Esophagus muscularis mucosa (tissue), 4 donors: ENCODE measurements at regions not wholly inside any gene's neighbourhood (a gene's known extent, or its start where the extent isn't known, plus 50 kb on each side); places are given as distances from the start of the nearest gene placed in this dataset.

Source experiments
- DNase-seq: peaks from one replicate; pipeline ENCODE4 v3.0.0-alpha.2; 2017; ENCODE audit errors: extremely low spot score
- H3K27ac ChIP-seq, 4 donors: fragments of 200-600 bp; sonication (generic); replicated peaks in 1 of 4; 1 replicate in 3 of 4; 2 replicates in 1 of 4; pipeline ENCODE4 v1.5.1; 2016 to 2019; ENCODE audit warnings: mild to moderate bottlenecking in 1 of 4
- H3K27me3 ChIP-seq, 4 donors: fragments of 200-600 bp; sonication (generic); one replicate each; pipeline versions ENCODE4 v1.5.1 to v1.6.0; 2016 to 2019
- H3K36me3 ChIP-seq, 4 donors: fragments of 200-600 bp; sonication (generic); one replicate each; pipeline ENCODE4 v1.5.1; 2016 to 2019
- H3K4me1 ChIP-seq, 4 donors: fragments of 200-600 bp; sonication (generic); one replicate each; pipeline ENCODE4 v1.5.1; 2016 to 2019
- H3K4me3 ChIP-seq, 4 donors: fragments of 200-600 bp; sonication (generic); 1 replicate in 2 of 4; 2 replicates in 2 of 4; pipeline ENCODE4 v1.5.1; 2016 to 2019; ENCODE audit warnings: mild to moderate bottlenecking in 4 of 4, moderate library complexity in 1 of 4
- H3K9me3 ChIP-seq, 4 donors: fragments of 200-600 bp; sonication (generic); 1 replicate in 3 of 4; 2 replicates in 1 of 4; pipeline ENCODE4 v1.5.1; 2016 to 2019
- EP300 ChIP-seq: sonication (generic); formaldehyde crosslinking; IDR thresholded peaks from one replicate; pipeline ENCODE4 v1.6.1; 2017; ENCODE audit warnings: antibody characterized with exemption
- POLR2A ChIP-seq: fragments of 450-650 bp; IDR thresholded peaks from one replicate; pipeline ENCODE4 v1.6.1; 2017; ENCODE audit warnings: antibody characterized with exemption, moderate library complexity, mild to moderate bottlenecking, low read depth
- POLR2AphosphoS5 ChIP-seq, 2 donors: sonication (generic); formaldehyde crosslinking; IDR thresholded peaks; one replicate each; pipeline ENCODE4 v1.6.1; 2017; ENCODE audit warnings: antibody characterized with exemption in 2 of 2
- WGBS: methylation state at CpG from one replicate; pipeline ENCODE4 v1.1.5; 2018; 5-methylcytosine and 5-hydroxymethylcytosine counted together
- intact Hi-C: fragments of 100-400 bp; cut with DNase I; formaldehyde crosslinking; loops from one replicate; pipeline ENCODE4 v1.15.1; 2023
- TF ChIP-seq, protein P1 (sequence below), 3 experiments: fragments of 200-600 bp in 2 of 3; fragments of 450-650 bp in 1 of 3; sonication (generic) in 2 of 3; IDR thresholded peaks; one replicate each; pipeline ENCODE4 v1.5.1; 2017 to 2019; ENCODE audit warnings: antibody characterized with exemption in 3 of 3, mild to moderate bottlenecking in 2 of 3, moderate library complexity in 1 of 3

DNA sequence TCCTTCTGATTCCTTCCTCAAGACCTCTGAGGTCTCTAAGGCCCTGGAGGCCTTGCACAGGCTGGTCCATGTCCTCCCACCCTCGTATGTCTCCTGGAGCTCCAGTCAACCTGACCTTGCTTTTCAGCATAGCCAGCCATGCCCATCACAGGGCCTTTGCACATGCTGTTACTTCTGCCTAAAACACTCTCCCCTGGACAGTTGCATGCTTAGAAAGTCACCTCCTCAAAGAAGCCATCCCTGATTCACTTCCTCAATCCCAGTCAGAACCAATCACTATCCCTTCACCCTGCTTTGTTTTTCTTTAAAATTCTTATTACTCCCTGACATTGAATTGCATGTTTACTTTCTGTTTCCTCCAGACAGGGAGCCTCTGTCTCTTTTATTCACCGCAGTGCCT lies 322.1 kb upstream of the CCL2 start:
- Histone ChIP-seq H3K36me3 (no peaks in the 10 kb centered on the region), H3K4me1 (no peaks in the 10 kb centered on the region), H3K4me3 (no peak overlapping the region), H3K27ac (no peak overlapping the region), H3K9me3 (no peaks in the 10 kb centered on the region), H3K27me3 (peaks cover 0 to 14% (median 0%) of the 10 kb centered on the region in 4 donors)
- no peak for DNase-seq
- intact Hi-C loops = no loop called here
- WGBS = 52% methylated on average over 2 of the region's 2 CpGs
- TF ChIP-seq POLR2AphosphoS5 (IDR thresholded peaks at IDR 0.05) = no peak
- no peak for TF ChIP-seq POLR2A
- no peak for TF ChIP-seq EP300
- TF ChIP-seq, protein P1, sequence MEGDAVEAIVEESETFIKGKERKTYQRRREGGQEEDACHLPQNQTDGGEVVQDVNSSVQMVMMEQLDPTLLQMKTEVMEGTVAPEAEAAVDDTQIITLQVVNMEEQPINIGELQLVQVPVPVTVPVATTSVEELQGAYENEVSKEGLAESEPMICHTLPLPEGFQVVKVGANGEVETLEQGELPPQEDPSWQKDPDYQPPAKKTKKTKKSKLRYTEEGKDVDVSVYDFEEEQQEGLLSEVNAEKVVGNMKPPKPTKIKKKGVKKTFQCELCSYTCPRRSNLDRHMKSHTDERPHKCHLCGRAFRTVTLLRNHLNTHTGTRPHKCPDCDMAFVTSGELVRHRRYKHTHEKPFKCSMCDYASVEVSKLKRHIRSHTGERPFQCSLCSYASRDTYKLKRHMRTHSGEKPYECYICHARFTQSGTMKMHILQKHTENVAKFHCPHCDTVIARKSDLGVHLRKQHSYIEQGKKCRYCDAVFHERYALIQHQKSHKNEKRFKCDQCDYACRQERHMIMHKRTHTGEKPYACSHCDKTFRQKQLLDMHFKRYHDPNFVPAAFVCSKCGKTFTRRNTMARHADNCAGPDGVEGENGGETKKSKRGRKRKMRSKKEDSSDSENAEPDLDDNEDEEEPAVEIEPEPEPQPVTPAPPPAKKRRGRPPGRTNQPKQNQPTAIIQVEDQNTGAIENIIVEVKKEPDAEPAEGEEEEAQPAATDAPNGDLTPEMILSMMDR (IDR thresholded peaks at IDR 0.05) = no peak

DNA sequence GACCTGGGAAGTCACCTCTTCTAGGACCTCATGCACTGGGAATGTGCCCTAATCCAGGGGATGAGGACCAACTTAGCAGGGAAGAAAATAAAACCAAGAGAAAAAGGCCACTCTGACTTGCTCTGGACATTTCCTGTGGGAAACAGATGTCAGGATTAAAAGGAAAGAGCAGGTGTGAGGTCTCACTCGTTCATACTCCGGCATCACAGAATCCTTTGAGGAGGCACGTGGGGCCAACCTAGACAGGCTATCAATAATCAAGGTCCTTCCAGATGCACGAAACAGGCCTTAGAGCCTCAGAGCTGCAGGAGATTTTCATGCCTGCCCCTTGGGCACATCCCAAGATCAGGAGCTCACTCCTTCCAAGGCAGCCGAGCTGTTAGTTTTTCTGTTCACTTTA lies 321.5 kb upstream of the CCL2 start:
- no peaks in the 10 kb centered on the region for H3K36me3 ChIP-seq
- H3K4me3 ChIP-seq = no peak overlapping the region
- no peaks in the 10 kb centered on the region for H3K4me1 ChIP-seq
- H3K27ac ChIP-seq = no peak overlapping the region
- intact Hi-C loops = no loop called here
- TF ChIP-seq, protein P1 (IDR thresholded peaks at IDR 0.05) = no peak
- H3K9me3 ChIP-seq = no peaks in the 10 kb centered on the region
- 23% methylated on average over 5 of the region's 5 CpGs for WGBS
- peaks cover 0 to 9% (median 0%) of the 10 kb centered on the region in 4 donors for H3K27me3 ChIP-seq
- no peak for DNase-seq

DNA sequence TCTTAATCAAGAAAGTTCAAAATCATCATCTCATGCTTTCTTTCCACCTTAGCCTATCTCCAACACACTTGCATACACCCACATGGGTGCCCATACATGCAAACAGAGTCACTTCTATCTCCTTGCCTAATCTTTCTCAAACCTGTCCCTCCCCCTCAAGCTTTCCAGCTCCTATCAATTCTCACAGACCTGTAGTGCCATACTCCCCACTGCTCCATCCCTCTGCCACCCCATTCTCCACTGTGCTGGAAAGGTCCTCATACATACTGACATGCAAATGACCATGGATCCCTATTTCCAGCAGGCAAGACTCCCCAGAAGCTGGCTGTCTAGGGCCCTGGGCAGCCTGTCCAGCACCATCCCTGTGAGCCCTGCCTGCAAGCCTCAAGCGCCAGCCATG lies 320.4 kb upstream of the CCL2 start:
- Histone ChIP-seq H3K4me1 (no peaks in the 10 kb centered on the region), H3K36me3 (no peaks in the 10 kb centered on the region), H3K27me3 (peaks cover 0 to 4% (median 0%) of the 10 kb centered on the region in 4 donors), H3K27ac (no peak overlapping the region), H3K9me3 (no peaks in the 10 kb centered on the region), H3K4me3 (no peak overlapping the region)
- no peak for DNase-seq
- TF ChIP-seq POLR2A = no peak
- TF ChIP-seq EP300 = no peak
- TF ChIP-seq POLR2AphosphoS5 (IDR thresholded peaks at IDR 0.05) = no peak
- TF ChIP-seq, protein P1 (IDR thresholded peaks at IDR 0.05) = no peak
- intact Hi-C loops = no loop called here
- WGBS = 93% methylated on average over 1 of the region's 1 CpG

DNA sequence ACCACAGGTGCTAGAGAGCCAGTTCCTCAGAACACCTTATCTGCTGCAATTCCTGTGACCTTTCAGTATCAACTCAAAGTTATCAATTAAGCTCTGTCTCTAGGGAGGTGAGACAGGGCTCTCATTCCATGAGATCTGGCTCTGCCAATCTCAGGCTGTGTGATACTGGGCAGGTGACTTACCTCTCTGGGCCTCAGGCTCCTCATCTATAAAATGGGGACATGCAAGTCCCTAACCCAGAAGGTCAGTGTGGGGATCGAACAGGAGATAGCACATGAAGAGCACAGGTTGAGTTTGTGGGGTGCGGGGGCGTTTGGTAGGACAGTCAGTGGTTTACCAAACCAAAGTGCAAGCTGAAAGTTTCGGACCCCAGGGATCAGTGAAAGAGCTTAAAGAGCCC lies 319.3 kb upstream of the CCL2 start:
- no peaks in the 10 kb centered on the region for H3K27me3 ChIP-seq
- H3K27ac ChIP-seq = no peak overlapping the region
- 95% methylated on average over 4 of the region's 4 CpGs for WGBS
- no peaks in the 10 kb centered on the region for H3K4me1 ChIP-seq
- DNase-seq = no peak
- H3K9me3 ChIP-seq = no peaks in the 10 kb centered on the region
- no peak overlapping the region for H3K4me3 ChIP-seq
- intact Hi-C loops = no loop called here
- TF ChIP-seq POLR2A (no peak), POLR2AphosphoS5 (IDR thresholded peaks at IDR 0.05) (no peak), EP300 (no peak)
- TF ChIP-seq, protein P1 (IDR thresholded peaks at IDR 0.05) = no peak
- H3K36me3 ChIP-seq = no peaks in the 10 kb centered on the region

DNA sequence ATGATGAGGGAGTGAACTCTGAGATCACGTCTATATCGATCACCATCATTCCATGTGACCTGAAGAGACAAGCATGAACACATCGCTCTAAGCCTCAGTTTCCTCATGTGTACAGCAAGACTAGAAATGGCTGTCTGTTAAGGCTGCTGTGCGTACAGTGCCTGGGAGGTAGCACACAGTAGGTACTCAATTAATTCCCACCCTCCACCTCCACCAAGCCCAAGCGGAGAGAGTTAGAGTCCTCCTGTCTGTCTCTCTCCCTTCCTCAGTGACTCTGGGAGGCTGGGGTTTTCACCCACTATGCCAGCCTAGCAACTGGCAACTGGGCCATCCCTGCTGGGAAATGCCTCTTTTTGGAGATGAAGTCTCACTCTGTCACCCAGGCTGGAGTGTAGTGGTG lies 318.3 kb upstream of the CCL2 start:
- DNase-seq = no peak
- H3K4me1 ChIP-seq = peaks cover 0 to 2% (median 0%) of the 10 kb centered on the region in 4 donors
- no peaks in the 10 kb centered on the region for H3K9me3 ChIP-seq
- no peaks in the 10 kb centered on the region for H3K27me3 ChIP-seq
- TF ChIP-seq, protein P1 (IDR thresholded peaks at IDR 0.05) = no peak
- no peak for TF ChIP-seq EP300
- TF ChIP-seq POLR2AphosphoS5 (IDR thresholded peaks at IDR 0.05) = no peak
- TF ChIP-seq POLR2A = no peak
- H3K36me3 ChIP-seq = no peaks in the 10 kb centered on the region
- no peak overlapping the region for H3K27ac ChIP-seq
- intact Hi-C loops = no loop called here
- no peak overlapping the region for H3K4me3 ChIP-seq
- WGBS = 74% methylated on average over 5 of the region's 5 CpGs
